ENCODE measurements at regions not wholly inside any gene's neighbourhood (a gene's known extent, or its start where the extent isn't known, plus 50 kb on each side); places are given as distances from the start of the nearest gene placed in this dataset.

- Histone ChIP-seq H3K23ac (ENCODE audit: low read depth, low read length) (no peak overlapping the region), H3K4me3 (ENCODE audit: insufficient read depth, low read depth, low read length) (no peak overlapping the region), H4K8ac (ENCODE audit: low read depth in 2 of 2, low read length in 2 of 2) (no peak overlapping the region), H2BK5ac (ENCODE audit: low read depth, low read length, poor library complexity, severe bottlenecking) (no peak overlapping the region), H3K4me1 (ENCODE audit: control insufficient read depth, insufficient read depth, low read length) (no peaks in the 10 kb centered on the region), H3K14ac (replicated peaks; ENCODE audit: low read depth, low read length) (no peak overlapping the region), H3K4ac (ENCODE audit: low read depth, low read length) (no peak overlapping the region), H3K36me3 (ENCODE audit: control insufficient read depth, insufficient read depth, low read length) (no peaks in the 10 kb centered on the region), H2AFZ (replicated peaks; ENCODE audit: low read length, poor library complexity) (no peak overlapping the region), H3K27me3 (ENCODE audit: control insufficient read depth, insufficient read depth, low read length) (peaks cover 5% of the 10 kb centered on the region), H2AK5ac (ENCODE audit: low read depth, low read length) (no peak overlapping the region), H2BK20ac (ENCODE audit: low read depth, low read length) (no peak overlapping the region), H3K56ac (ENCODE audit: extremely low read depth, insufficient read depth, low read length) (no peak overlapping the region), H2AK9ac (replicated peaks; ENCODE audit: low read depth, low read length, poor library complexity) (no peak overlapping the region), H4K20me1 (ENCODE audit: insufficient read depth, low read length) (no peaks in the 10 kb centered on the region), H4K91ac (ENCODE audit: insufficient read depth, low read depth, low read length) (no peak overlapping the region), H3K4me2 (ENCODE audit: low read depth, low read length) (no peak overlapping the region), H4K5ac (ENCODE audit: low read depth, low read length) (no peak overlapping the region), H3K9me1 (ENCODE audit: insufficient read depth, low read length) (no peaks in the 10 kb centered on the region), H3K79me1 (ENCODE audit: low read depth in 1 of 2, low read length in 2 of 2) (no peaks in the 10 kb centered on the region), H2BK120ac (ENCODE audit: low read depth, low read length) (no peak overlapping the region), H3K27ac (ENCODE audit: insufficient read depth, low read length) (no peak overlapping the region), H3K9ac (ENCODE audit: low read depth, low read length) (no peak overlapping the region), H3K18ac (ENCODE audit: low read depth, low read length) (no peak overlapping the region), H3K9me3 (ENCODE audit: control insufficient read depth, insufficient read depth, low read length) (no peaks in the 10 kb centered on the region), H2BK15ac (ENCODE audit: low read depth, low read length) (no peak overlapping the region)
- POLR2A ChIA-PET (ENCODE audit: unreplicated experiment) = no interaction called here
- in situ Hi-C loops (cut with MboI; ENCODE audit: low sequenced_read_pairs) = no loop called here
- ATAC-seq (ENCODE audit: low read depth) (no peak), DNase-seq (no peak)
- intact Hi-C loops (cut with micrococcal nuclease) = no loop called here
- dilution Hi-C loops (cut with HindIII; ENCODE audit: low sequenced_read_pairs, unreplicated experiment) = no loop called here
- TF ChIP-seq CHD1 (IDR thresholded peaks at IDR 0.05; ENCODE audit: low read depth, low read length) = no peak
- CTCF ChIA-PET = no interaction called here
- 40% methylated on average over 1 of the region's 6 CpGs; no CpG with 5 or more reads in 1 of the 2 experiments for WGBS, 2 experiments (ENCODE audit: extremely low coverage in 2 of 2, insufficient read length in 1 of 2)
- BruUV-seq (replicated peaks) = no TSS peak
Observed at GRCh38 chr1:157380523-157380922, 171.8 kb downstream of the FCRL5 start.
